ENCODE measurements at regions not wholly inside any gene's neighbourhood (a gene's known extent, or its start where the extent isn't known, plus 50 kb on each side); places are given as distances from the start of the nearest gene placed in this dataset.

DNA sequence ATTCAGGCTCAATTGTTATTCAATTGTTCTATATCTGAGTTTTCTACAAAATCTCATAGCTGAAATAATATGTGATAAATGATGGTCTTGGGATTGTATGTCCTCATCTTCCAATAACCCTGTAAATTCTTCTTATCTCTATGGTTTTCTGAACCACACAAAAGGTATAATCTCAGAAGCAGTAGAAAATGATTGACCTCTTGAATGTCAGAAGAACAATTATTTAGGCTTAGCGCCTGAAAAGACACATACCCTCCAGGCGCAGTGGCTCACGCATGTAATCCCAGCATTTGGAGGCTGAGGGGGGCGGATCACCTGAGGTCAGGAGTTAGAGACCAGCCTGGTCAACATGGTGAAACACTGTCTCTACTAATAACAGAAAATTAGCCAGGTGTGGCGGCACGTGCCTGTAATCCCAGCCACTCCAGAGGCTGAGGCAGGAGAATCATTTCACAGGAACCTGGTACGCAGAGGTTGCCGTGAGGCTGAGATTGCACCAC, 288.0 kb upstream of the TBC1D5 start:
- no peak for DNase-seq

- DNase-seq = no peak
Measured at GRCh38 chr3:18027161-18027939, 284.9 kb upstream of the TBC1D5 start.

- DNase-seq = no peak
Measured at GRCh38 chr3:18024715-18025114, 282.3 kb upstream of the TBC1D5 start.

- no peak for DNase-seq
Measured at GRCh38 chr3:18019161-18019495, 276.7 kb upstream of the TBC1D5 start.

DNA sequence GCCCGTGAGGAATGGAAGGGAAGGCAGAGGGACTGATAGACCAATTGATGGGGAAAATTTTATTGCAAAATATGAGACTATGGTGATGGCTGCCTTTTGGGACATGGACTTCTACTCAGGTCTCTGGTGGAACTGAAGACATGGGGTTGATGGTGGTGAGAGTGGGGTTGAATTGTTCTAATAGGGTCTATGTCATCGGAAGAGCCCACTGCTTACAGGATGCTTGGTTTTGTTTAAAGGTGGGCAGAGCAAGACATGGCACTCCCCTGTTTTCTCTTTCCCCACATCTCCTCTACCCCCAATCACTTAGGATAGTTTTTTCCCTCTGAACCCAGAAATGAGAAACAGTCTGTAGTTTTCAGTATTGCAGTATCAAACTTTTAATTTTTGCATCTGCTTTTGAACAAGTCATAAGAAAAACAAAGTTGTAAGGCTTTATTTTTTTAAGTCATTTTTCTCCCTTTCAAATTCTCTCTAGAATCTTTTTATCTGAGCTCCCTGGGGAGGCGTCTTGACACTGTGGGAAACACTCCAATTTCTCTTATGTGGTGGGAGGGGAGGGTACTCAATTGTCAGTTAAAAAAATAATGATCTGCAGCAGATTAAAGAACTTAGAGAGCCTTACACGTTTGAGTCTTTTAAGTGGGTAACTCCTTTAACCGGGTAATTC, 276.2 kb upstream of the TBC1D5 start:
- no peak for DNase-seq

- DNase-seq = no peak
Measured at GRCh38 chr3:18016366-18016765, 273.9 kb upstream of the TBC1D5 start.

DNA sequence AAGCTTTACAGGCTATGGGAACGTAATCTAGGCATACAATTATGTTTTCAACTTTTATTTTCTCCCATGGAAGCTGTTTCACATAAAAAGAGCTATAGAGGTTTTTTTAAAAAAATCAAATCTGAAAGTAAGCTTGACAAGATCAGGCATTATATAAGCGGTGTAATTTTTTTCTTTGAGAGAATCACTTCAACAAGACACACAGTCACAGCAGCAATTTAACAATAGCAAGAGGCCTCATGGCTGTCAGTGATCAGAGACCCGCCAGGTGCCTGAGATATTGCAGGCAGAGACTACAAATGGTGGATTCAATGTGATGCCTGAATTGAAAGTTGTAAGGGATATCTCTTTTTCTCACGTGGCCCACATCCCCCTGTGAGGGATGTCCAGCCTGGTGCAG, 270.5 kb upstream of the TBC1D5 start:
- no peak for DNase-seq

GRCh38 chr3:18012436-18012835, 270.0 kb upstream of the TBC1D5 start:
- DNase-seq = no peak

- DNase-seq = no peak
Measured at GRCh38 chr3:18011387-18011786, 269.0 kb upstream of the TBC1D5 start.

GRCh38 chr3:18010001-18010400, 267.6 kb upstream of the TBC1D5 start:
- DNase-seq = no peak

DNA sequence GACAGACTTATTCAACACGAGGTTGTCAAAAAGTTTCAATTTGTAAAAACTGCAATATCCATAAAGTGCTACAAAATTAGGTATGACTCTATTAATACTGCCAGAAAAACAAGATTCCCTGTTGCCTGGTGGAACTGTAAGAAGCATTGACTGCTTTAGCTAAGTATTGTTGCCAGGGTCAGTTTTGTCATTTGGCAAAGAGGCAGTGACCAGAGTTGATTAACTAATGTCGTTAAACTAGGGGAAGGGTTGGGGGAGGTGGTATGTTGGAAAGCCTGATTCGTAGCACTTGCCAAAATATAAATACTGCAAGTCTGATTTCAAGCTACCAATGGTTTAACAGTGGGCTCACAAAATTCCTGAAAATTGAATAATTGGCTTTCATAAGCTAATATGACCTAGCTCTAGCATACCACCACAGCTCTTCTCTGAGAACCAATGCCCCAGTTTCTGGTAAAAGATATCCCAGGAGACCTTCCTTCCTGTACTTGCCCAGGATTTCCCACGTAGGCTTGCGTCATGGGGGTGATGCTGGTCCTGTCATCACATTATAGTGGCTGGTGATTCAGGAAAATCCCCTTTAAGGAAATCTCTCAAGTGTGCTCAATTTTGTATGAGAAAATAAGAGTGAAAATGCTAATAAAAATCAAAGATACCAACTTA, 266.4 kb upstream of the TBC1D5 start:
- no peak for DNase-seq

DNA sequence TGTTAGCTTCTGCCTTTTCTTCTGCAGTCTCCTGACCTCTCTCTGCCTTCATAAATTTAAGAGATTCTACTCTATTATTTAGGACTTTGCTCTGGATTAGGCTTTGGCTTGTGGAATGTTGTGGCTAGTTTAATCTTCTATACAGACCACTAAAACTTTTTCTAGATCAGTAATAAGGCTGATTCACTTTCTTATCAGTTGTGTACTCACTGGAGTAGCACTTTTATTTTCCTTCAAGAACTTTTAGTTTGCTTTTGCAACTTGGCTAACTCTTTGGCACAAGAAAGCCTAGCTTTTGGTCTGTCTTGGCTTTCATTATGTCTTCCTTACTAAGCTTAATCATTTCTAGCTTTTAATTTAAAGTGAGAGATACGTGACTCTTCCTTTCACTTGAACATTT, 265.5 kb upstream of the TBC1D5 start:
- DNase-seq = no peak

DNA sequence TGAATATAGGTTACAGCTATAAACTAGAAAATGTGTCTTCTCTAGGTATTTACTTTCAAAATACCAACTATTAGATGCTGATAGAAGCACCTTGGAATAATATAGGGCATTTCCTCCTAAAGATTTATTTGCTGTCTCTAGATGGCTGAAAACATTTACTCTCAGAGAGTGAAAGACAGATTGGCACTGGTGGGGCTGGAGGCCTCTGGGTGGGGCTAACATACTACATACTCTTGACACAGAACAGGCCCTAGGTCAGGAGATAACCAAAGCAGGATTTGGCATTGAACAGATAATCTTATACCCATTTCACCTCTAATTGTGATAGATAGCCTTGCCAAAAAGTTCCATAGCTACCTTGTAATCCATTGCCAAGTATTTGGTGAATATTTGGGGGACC, 253.3 kb upstream of the TBC1D5 start:
- DNase-seq = no peak

DNA sequence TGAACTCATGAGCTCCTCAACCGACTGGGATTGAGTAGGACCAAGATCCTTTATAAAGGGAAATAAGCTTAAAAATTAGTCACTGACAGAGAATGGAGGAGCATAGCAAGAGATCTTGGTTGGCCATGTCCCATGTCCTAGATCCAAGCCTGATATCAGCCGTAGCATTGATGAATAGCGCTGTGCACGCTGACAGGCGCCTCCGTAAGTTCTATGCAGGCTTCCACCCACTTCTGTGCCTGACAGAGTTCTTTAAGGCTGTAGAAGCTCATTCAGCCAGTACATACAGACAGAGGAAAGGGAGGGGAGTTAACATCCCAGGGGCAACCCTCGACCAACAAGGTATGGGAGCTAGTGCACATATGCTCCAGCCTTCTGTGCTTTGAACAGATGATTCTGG, 251.7 kb upstream of the TBC1D5 start:
- DNase-seq = no peak

DNA sequence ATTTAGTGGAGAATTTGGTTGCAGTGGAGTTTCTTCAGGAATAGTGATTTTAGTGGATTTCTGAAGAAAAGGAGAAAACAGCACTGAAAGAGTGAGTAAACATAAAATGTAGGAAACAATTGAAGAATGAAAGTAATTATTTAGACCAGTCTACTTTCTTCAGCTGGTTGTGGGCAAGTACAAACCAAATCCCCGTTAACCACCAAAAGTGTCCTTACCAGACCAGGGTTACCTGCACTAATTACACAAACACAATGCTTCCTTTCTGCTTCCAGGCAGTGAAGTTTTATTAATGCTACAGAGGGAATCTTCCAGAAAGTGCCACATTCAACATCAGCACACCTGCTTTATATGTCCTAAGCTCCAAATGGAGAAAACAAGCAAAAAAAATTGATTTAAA, 248.0 kb upstream of the TBC1D5 start:
- no peak for DNase-seq

DNA sequence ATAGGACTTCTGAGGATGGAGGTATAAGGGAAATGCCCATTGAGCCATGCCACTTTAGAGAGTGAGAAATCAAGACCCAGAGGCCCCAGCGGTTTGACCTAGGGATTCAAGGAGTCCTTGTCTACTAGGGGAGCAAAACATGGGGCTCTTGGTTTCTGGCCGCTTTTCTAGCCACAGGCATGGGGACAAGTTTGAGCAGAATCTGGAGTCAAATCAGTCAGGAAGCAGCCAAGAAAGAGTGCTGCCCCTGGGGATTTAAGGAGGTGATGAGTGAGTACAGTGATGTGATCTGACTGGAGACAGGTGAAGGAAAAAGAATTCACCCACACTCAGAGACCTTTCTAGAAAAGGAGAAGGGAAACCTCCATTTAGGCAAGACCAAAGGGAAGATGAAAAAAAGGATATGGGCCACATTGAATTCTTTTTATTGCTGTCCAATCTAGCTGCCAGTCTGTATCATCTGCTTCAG, 244.0 kb upstream of the TBC1D5 start:
- DNase-seq = no peak

- DNase-seq = no peak
Measured at GRCh38 chr3:17985658-17986347, 243.4 kb upstream of the TBC1D5 start.

DNA sequence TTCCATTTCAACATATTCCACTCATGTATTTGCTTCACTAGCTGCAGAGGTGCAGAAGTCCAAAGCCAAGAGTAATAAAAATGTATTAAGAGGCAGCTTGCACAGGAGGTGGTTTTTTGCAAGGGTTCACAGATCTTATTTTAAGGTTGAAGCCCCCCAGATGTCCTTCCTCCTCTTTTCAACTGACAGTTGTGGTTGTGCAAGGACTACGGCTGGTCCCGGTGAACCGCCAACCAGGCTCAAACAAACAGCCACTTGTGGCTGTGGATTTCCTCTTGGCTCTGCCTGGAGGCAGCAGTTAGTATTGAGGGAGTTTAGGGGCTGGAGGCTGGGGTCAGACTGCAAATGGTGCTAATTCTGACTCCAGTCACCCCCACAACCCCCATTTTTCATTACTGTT, 240.7 kb upstream of the TBC1D5 start:
- DNase-seq = no peak

- DNase-seq = no peak
Measured at GRCh38 chr3:17982211-17982880, 239.9 kb upstream of the TBC1D5 start.

DNA sequence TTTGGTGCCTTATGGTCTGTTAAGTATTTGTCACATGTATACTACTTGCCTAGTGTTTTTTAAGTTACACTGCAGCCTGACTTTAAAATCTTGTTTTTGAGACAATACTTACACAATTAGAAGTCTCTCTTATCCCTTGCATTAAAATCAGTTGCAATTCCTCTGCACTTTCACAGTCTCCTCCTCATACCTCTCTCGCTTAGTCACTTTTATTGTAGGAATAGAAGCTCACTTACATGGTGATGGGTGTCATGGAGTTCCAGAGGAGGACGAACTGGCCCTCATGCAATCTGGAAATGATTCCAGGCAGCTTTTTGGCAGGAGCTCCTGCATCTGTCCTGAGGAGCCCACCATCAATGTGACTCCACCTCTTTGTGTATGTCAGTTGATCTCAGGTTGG, 238.4 kb upstream of the TBC1D5 start:
- no peak for DNase-seq

DNA sequence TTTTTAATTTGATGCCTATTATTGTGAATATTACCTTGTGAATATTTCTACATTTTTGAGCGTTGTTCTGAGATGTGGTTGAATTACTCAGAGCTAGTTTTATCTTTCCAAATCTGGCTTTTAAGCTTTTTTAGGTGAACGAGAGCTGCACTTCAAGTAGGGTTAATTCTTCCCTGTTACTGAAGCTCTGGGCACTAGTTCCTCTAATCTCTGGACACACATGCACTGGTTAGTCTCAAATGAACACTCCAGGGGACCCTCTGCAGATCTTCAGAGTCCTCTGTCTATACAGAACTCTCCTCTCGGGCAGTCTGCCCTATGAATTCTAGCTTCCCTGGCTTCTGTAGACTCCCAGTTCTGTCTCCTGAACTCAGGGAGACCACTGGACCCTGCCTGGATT, 237.5 kb upstream of the TBC1D5 start:
- no peak for DNase-seq

DNA sequence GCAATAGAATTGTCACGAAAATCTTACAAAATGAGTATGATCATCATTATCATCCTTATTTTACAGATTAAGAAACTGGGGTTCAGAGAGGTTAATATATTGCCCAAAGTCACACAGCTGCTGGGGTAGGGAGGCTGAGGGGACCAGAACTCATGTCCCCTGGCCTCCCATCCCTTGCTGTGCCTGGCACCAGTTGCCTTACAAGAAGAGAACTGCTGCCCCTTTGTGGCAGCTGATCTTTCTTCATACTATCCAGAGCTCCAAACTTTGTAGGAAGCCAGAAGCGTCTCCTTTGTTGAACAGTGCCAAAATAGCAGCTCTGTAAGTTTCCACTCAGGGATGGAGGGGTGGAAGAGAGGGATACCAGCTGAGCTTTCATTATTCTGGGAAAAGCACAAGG, 236.8 kb upstream of the TBC1D5 start:
- no peak for DNase-seq

Data from activated naive CD4-positive, alpha-beta T cell treated with Interleukin-2 at 50 U/mL for 16 hours (primary cell).